ENCODE measurements at regions not wholly inside any gene's neighbourhood (a gene's known extent, or its start where the extent isn't known, plus 50 kb on each side); places are given as distances from the start of the nearest gene placed in this dataset.
"Not testable (repeated sequence)": the region's sequence is repeated elsewhere in the genome, so short reads cannot be mapped to it uniquely, and the experiment has no call there.

DNA sequence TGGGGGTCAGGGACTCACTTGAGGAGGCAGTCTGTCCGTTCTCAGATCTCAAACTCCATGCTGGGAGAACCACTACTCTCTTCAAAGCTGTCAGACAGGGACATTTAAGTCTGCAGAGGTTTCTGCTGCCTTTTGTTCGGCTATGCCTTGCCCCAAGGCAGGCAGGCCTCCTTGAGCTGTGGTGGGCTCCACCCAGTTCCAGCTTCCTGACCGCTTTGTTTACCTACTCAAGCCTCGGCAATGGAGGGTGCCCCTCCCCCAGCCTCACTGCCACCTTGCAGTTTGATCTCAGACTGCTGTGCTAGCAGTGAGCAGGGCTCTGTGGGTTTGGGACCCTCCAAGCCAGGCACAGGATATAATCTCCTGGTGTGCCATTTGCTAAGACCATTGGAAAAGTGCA, 530.0 kb downstream of the LRRIQ3 start:
- WGBS, 2 experiments (ENCODE audit: insufficient coverage in 2 of 2), result 87% methylated on average over 3 of the region's 4 CpGs; no CpG with 5 or more reads in 1 of the 2 experiments

DNA sequence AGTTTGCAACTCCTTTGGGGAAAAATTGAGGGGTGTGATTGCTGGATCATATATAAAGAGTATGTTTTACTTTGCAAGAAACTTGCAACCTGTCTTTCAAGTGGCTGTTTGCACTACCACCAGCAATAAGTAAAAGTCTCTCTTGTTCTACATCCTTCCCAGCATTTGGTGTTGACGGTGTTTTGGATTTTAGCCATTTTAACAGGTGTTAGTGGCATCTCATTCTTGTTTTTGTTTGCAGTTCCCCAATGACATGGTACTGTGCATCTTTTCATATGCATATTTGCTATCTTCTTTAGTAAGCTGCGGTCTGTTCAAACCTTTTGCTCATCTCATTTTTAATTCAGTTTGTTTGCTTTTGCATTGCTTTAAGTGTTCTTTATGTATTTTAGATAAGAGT, 535.5 kb downstream of the LRRIQ3 start:
- Histone ChIP-seq H3K9me3 (ENCODE audit: control insufficient read depth, low read length) (no peaks in the 10 kb centered on the region), H3K4me1 (ENCODE audit: control insufficient read depth, insufficient read depth, low read length, poor library complexity, severe bottlenecking) (no peaks in the 10 kb centered on the region), H3K4me3 (ENCODE audit: extremely low read depth, insufficient read depth, low read length, poor library complexity, severe bottlenecking) (no peak overlapping the region), H3K36me3 (ENCODE audit: control insufficient read depth, insufficient read depth, low read length) (no peaks in the 10 kb centered on the region), H3K27ac (ENCODE audit: low read depth, low read length, severe bottlenecking) (no peak overlapping the region)
- 86% methylated on average over 1 of the region's 2 CpGs; no CpG with 5 or more reads in 1 of the 2 experiments for WGBS, 2 experiments (ENCODE audit: insufficient coverage in 2 of 2)

More for the DNA sequence above, 530.0 kb downstream of the LRRIQ3 start:
- not testable (repeated sequence) for H3K36me3 ChIP-seq (ENCODE audit: control insufficient read depth, insufficient read depth, low read length); H3K9me3 ChIP-seq (ENCODE audit: control insufficient read depth, low read length); H3K4me3 ChIP-seq (ENCODE audit: extremely low read depth, insufficient read depth, low read length, poor library complexity, severe bottlenecking); H3K27ac ChIP-seq (ENCODE audit: low read depth, low read length, severe bottlenecking); H3K4me1 ChIP-seq (ENCODE audit: control insufficient read depth, insufficient read depth, low read length, poor library complexity, severe bottlenecking)

DNA sequence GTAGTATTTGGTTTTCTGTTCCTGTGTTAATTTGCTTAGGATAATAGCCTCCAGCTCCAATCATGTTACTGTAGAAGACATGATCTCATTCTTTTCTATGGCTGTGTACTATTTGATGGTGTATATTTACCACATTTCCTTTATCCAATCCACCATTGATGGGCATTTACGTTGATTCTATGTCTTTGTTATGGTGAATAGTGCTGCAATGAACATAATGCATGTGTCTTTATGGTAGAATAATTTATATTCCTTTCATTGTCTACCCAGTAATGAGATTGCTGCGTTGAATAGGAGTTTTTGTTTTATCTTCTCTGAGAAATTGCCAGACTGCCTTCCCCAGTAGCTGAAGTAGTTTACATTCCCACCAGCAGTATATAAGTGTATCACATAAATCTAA, 538.8 kb downstream of the LRRIQ3 start:
- WGBS, 2 experiments (ENCODE audit: insufficient coverage in 2 of 2), result no CpG with 5 or more reads among the region's 2 CpGs
- no peaks in the 10 kb centered on the region for H3K4me1 ChIP-seq (ENCODE audit: control insufficient read depth, insufficient read depth, low read length, poor library complexity, severe bottlenecking)
- H3K27ac ChIP-seq (ENCODE audit: low read depth, low read length, severe bottlenecking), result no peak overlapping the region
- no peaks in the 10 kb centered on the region for H3K36me3 ChIP-seq (ENCODE audit: control insufficient read depth, insufficient read depth, low read length)
- H3K4me3 ChIP-seq (ENCODE audit: extremely low read depth, insufficient read depth, low read length, poor library complexity, severe bottlenecking), result no peak overlapping the region
- H3K9me3 ChIP-seq (ENCODE audit: control insufficient read depth, low read length), result no peaks in the 10 kb centered on the region

DNA sequence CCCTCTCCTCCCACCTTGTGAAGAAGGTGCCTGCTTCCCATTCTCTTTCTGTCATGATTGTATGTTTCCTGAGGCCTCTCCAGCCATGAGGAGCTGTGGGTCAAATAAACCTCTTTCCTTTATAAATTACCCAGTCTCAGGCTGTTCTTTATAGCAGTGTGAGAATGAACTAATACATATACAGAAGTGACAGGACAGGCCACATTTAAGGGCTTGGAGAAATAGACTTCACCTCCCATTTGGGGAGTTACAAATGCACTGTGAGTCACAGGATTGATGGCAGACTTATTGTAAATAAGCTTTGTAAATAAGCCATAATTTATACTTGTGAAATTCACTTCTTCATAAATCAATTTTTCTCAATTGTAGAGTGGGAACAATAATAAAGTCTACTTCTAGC, 543.3 kb downstream of the LRRIQ3 start:
- Histone ChIP-seq H3K9me3 (ENCODE audit: control insufficient read depth, low read length) (no peaks in the 10 kb centered on the region), H3K36me3 (ENCODE audit: control insufficient read depth, insufficient read depth, low read length) (no peaks in the 10 kb centered on the region), H3K4me1 (ENCODE audit: control insufficient read depth, insufficient read depth, low read length, poor library complexity, severe bottlenecking) (no peaks in the 10 kb centered on the region), H3K4me3 (ENCODE audit: extremely low read depth, insufficient read depth, low read length, poor library complexity, severe bottlenecking) (no peak overlapping the region), H3K27ac (ENCODE audit: low read depth, low read length, severe bottlenecking) (no peak overlapping the region)

DNA sequence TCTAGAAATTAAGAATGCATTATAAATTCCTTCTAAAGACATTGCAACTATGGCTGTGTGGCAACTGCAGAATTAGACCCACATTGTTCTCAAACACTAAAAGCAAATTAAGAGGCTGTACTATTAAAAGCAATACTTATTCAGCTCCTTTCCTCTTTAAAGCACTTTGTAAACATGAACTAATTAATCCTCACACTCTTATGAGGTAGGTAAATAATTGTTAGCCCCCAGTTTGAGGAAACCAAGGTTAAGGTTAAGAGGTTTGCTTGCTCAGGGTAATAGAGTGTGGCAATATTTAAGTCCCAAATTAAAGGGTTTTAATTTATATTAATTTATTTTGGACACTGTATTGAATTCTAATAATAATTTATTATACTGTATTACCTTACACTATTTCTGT, 553.8 kb downstream of the LRRIQ3 start:
- Histone ChIP-seq H3K4me3 (ENCODE audit: extremely low read depth, insufficient read depth, low read length, poor library complexity, severe bottlenecking) (no peak overlapping the region), H3K9me3 (ENCODE audit: control insufficient read depth, low read length) (no peaks in the 10 kb centered on the region)

DNA sequence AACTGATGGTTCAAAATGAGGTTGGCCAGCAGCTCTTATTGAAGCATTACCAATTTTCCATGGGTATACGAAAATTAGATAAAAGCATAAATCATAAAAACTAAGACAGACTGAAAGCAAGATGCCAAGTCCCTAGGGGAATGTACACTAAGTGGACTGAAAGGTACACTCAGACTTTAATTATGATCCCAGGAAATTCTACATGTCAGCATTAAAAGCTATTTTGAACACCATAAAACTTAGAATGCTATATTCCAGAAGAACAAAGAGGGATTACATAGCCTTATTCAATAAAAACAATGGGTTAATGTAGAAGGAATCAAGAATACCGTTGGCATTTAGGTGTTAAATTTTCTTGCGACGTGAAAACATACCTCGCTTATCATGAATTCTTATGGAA, 558.5 kb downstream of the LRRIQ3 start:
- no peaks in the 10 kb centered on the region for H3K4me1 ChIP-seq (ENCODE audit: control insufficient read depth, insufficient read depth, low read length, poor library complexity, severe bottlenecking)
- whole genome bisulfite sequencing, 2 experiments (ENCODE audit: insufficient coverage in 2 of 2), result no CpG with 5 or more reads among the region's 5 CpGs
- no peaks in the 10 kb centered on the region for H3K36me3 ChIP-seq (ENCODE audit: control insufficient read depth, insufficient read depth, low read length)
- no peak overlapping the region for H3K27ac ChIP-seq (ENCODE audit: low read depth, low read length, severe bottlenecking)
- no peak overlapping the region for H3K4me3 ChIP-seq (ENCODE audit: extremely low read depth, insufficient read depth, low read length, poor library complexity, severe bottlenecking)
- H3K9me3 ChIP-seq (ENCODE audit: control insufficient read depth, low read length), result no peaks in the 10 kb centered on the region

More for the DNA sequence above, 553.8 kb downstream of the LRRIQ3 start:
- no peaks in the 10 kb centered on the region for H3K36me3 ChIP-seq (ENCODE audit: control insufficient read depth, insufficient read depth, low read length)
- no peaks in the 10 kb centered on the region for H3K4me1 ChIP-seq (ENCODE audit: control insufficient read depth, insufficient read depth, low read length, poor library complexity, severe bottlenecking)
- no peak overlapping the region for H3K27ac ChIP-seq (ENCODE audit: low read depth, low read length, severe bottlenecking)

DNA sequence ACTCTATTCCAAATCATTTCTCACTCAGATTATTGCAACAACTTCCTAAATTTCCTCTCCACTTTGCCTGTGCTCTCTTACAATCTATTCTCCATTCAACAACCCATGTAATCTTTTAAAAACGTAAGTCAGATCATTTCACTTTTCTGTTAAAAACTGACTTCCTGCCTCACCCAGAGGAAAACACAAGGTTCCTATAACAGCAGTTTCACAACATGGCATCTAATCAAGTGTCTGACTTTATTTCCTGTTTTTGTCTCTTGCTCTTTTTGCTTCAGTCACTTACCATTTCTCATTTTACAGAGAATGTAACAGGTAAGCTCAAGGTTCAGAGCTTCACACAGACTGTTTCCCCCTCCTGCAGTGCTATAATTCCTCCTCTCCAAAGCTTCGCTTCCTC, 560.7 kb downstream of the LRRIQ3 start:
- no peaks in the 10 kb centered on the region for H3K9me3 ChIP-seq (ENCODE audit: control insufficient read depth, low read length)
- H3K36me3 ChIP-seq (ENCODE audit: control insufficient read depth, insufficient read depth, low read length), result no peaks in the 10 kb centered on the region
- 86 to 89% methylated on average over 2 of the region's 2 CpGs for WGBS, 2 experiments (ENCODE audit: insufficient coverage in 2 of 2)
- H3K4me3 ChIP-seq (ENCODE audit: extremely low read depth, insufficient read depth, low read length, poor library complexity, severe bottlenecking), result no peak overlapping the region
- no peak overlapping the region for H3K27ac ChIP-seq (ENCODE audit: low read depth, low read length, severe bottlenecking)
- H3K4me1 ChIP-seq (ENCODE audit: control insufficient read depth, insufficient read depth, low read length, poor library complexity, severe bottlenecking), result no peaks in the 10 kb centered on the region

DNA sequence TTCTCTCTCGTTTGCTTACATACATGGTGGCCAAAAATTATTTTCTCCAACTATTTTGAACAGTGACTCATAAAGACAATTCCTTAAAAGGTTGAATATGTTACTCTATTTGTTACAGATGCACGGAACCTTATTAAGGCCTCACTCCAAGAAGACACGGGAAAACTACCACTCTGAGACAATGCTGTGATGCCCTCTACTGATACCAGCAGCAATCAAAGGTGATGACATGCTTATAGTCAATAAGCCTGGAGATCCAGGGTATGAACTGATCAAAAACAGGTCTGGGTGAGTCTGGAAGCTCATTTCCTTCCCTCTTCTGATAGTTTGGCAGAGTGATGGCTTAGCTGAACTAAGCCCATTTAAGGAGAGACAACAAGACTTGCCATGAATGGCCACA, 563.0 kb downstream of the LRRIQ3 start:
- no peaks in the 10 kb centered on the region for H3K4me1 ChIP-seq (ENCODE audit: control insufficient read depth, insufficient read depth, low read length, poor library complexity, severe bottlenecking)
- WGBS, 2 experiments (ENCODE audit: insufficient coverage in 2 of 2), result 100% methylated on average over 1 of the region's 3 CpGs; no CpG with 5 or more reads in 1 of the 2 experiments

DNA sequence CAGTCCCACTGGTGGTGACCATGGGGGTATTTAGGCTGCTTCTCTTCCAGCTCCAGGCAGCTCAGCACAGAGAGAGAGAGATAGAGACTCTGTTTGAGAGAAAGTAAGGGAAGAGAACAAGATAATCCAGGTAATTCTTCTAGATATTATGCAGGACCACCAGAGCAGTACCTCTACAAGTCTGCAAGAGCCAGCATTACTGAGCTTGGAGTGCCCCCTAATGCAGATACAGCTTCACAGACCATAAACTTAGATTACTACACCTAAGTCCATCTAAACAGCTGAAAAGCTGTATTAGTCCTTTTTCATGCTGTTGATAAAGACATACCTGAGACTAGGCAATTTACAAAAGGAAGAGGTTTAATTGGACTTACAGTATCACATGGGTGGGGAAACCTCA, 570.3 kb downstream of the LRRIQ3 start:
- no peak overlapping the region for H3K27ac ChIP-seq (ENCODE audit: low read depth, low read length, severe bottlenecking)
- H3K4me1 ChIP-seq (ENCODE audit: control insufficient read depth, insufficient read depth, low read length, poor library complexity, severe bottlenecking), result no peaks in the 10 kb centered on the region
- H3K9me3 ChIP-seq (ENCODE audit: control insufficient read depth, low read length), result no peaks in the 10 kb centered on the region
- no peak overlapping the region for H3K4me3 ChIP-seq (ENCODE audit: extremely low read depth, insufficient read depth, low read length, poor library complexity, severe bottlenecking)
- no peaks in the 10 kb centered on the region for H3K36me3 ChIP-seq (ENCODE audit: control insufficient read depth, insufficient read depth, low read length)

More for the DNA sequence above, 563.0 kb downstream of the LRRIQ3 start:
- Histone ChIP-seq H3K4me3 (ENCODE audit: extremely low read depth, insufficient read depth, low read length, poor library complexity, severe bottlenecking) (no peak overlapping the region), H3K36me3 (ENCODE audit: control insufficient read depth, insufficient read depth, low read length) (no peaks in the 10 kb centered on the region), H3K27ac (ENCODE audit: low read depth, low read length, severe bottlenecking) (no peak overlapping the region), H3K9me3 (ENCODE audit: control insufficient read depth, low read length) (no peaks in the 10 kb centered on the region)

DNA sequence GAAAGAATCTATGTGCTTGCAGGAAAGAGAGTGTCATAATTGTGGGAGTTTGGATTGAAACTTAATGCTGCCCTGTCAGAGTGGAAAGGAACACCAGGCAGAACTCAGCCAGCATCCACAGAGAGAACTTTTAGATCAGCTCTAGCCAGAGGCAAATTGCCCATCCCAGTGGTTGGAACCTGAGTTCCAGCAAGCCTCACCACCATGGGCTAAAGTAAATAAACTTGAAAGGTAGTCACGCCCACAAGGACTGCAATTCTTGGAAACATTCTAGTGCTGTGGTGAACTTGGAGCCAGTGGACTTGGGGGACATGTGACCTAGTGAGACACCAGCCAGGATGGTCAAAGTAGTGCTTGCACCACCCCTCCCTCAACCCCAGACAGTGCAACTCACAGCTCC, 571.6 kb downstream of the LRRIQ3 start:
- H3K4me3 ChIP-seq (ENCODE audit: extremely low read depth, insufficient read depth, low read length, poor library complexity, severe bottlenecking), result no peak overlapping the region
- H3K27ac ChIP-seq (ENCODE audit: low read depth, low read length, severe bottlenecking), result no peak overlapping the region
- H3K9me3 ChIP-seq (ENCODE audit: control insufficient read depth, low read length), result no peaks in the 10 kb centered on the region
- H3K36me3 ChIP-seq (ENCODE audit: control insufficient read depth, insufficient read depth, low read length), result no peaks in the 10 kb centered on the region
- WGBS, 2 experiments (ENCODE audit: insufficient coverage in 2 of 2), result 88% methylated on average over 1 of the region's 1 CpG; no CpG with 5 or more reads in 1 of the 2 experiments
- H3K4me1 ChIP-seq (ENCODE audit: control insufficient read depth, insufficient read depth, low read length, poor library complexity, severe bottlenecking), result no peaks in the 10 kb centered on the region

DNA sequence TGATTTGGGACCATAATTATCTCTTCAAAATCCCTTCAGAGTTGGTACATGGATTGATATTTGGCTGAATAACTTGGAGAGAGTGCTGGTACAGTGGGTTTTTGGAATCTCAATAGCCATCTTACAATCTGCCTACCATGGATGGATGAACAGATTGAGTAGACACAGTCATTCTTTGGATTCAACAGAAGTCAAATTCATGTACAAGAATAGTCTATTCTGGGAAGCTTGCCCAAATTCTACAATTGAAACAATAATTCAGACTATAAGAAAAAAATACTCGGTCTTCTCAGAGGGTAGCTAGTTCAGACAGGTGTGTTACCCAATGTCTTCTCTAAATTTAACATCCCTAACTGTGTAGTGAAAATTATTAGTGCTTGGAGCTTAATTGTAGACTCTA, 574.0 kb downstream of the LRRIQ3 start:
- H3K36me3 ChIP-seq (ENCODE audit: control insufficient read depth, insufficient read depth, low read length), result no peaks in the 10 kb centered on the region
- H3K9me3 ChIP-seq (ENCODE audit: control insufficient read depth, low read length), result no peaks in the 10 kb centered on the region
- H3K4me1 ChIP-seq (ENCODE audit: control insufficient read depth, insufficient read depth, low read length, poor library complexity, severe bottlenecking), result no peaks in the 10 kb centered on the region
- no peak overlapping the region for H3K4me3 ChIP-seq (ENCODE audit: extremely low read depth, insufficient read depth, low read length, poor library complexity, severe bottlenecking)
- no CpG with 5 or more reads among the region's 1 CpG for WGBS, 2 experiments (ENCODE audit: insufficient coverage in 2 of 2)
- H3K27ac ChIP-seq (ENCODE audit: low read depth, low read length, severe bottlenecking), result no peak overlapping the region

DNA sequence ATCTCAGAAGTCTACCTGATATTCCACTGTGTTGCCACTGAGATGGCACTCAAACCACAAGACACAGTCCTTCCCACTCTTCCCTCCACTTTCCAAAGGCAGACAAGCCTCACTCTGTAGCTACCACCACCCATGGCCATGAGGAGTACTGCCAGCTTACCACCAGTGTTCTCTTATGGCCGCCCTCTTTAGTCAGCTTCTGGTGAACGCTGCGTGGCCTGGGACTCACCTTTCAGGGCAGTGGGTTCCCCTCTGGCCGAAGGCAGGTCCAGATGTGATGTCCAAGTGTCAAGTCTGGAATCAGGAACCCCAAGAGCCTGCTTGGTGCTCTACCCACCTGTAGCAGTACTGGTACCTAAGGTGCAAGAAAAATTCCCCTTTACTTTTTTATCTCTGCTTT, 580.8 kb downstream of the LRRIQ3 start:
- Histone ChIP-seq H3K27ac (ENCODE audit: low read depth, low read length, severe bottlenecking) (no peak overlapping the region), H3K4me1 (ENCODE audit: control insufficient read depth, insufficient read depth, low read length, poor library complexity, severe bottlenecking) (no peaks in the 10 kb centered on the region), H3K9me3 (ENCODE audit: control insufficient read depth, low read length) (no peaks in the 10 kb centered on the region), H3K36me3 (ENCODE audit: control insufficient read depth, insufficient read depth, low read length) (no peaks in the 10 kb centered on the region), H3K4me3 (ENCODE audit: extremely low read depth, insufficient read depth, low read length, poor library complexity, severe bottlenecking) (no peak overlapping the region)
- 85 to 92% methylated on average over 3 to 4 of the region's 4 CpGs for WGBS, 2 experiments (ENCODE audit: insufficient coverage in 2 of 2)

Measured in mesodermal cell (in vitro differentiated cells).